BJ (cell line): ENCODE measurements at regions not wholly inside any gene's neighbourhood (a gene's known extent, or its start where the extent isn't known, plus 50 kb on each side); places are given as distances from the start of the nearest gene placed in this dataset.

ENCODE experiments used
- CTCF ChIA-PET: fragments of 350-600 bp; formaldehyde crosslinking; extraction: SDS; loops from one replicate; lab custom pipeline; 2021; ENCODE audit warnings: antibody characterized with exemption, inconsistent platforms; lab: Yijun Ruan, JAX
- POLR2A ChIA-PET: fragments of 300-600 bp; sonication (Branson Sonifier 250); formaldehyde crosslinking; extraction: SDS; loops from one replicate; lab custom pipeline; 2021; ENCODE audit warnings: antibody characterized with exemption; lab: Charles Lee
- DNase-seq: peaks from one replicate; pipeline ENCODE4 v3.0.0-alpha.2; 2011; ENCODE audit warnings: low read depth
- H3K27me3 ChIP-seq: 2 replicates; pipeline ENCODE4 v1.6.0; 2011; ENCODE audit warnings: low read length; ENCODE audit not compliant: control insufficient read depth, insufficient read depth
- H3K36me3 ChIP-seq: 2 replicates; pipeline ENCODE4 v1.5.1; 2011; ENCODE audit warnings: low read length; ENCODE audit not compliant: control insufficient read depth, insufficient read depth
- H3K4me3 ChIP-seq: 2 replicates; pipeline ENCODE4 v1.5.1; 2011; ENCODE audit warnings: low read depth, mild to moderate bottlenecking, control low read depth, low read length
- CTCF ChIP-seq: IDR thresholded peaks from 2 replicates; pipeline ENCODE4 v1.5.1; 2011; ENCODE audit warnings: low read depth, mild to moderate bottlenecking, control low read depth, inconsistent platforms, low read length, moderate library complexity; ENCODE audit not compliant: insufficient read depth

- Histone ChIP-seq H3K27me3 (no peaks in the 10 kb centered on the region), H3K4me3 (no peak overlapping the region), H3K36me3 (no peaks in the 10 kb centered on the region)
- no peak for TF ChIP-seq CTCF
- CTCF ChIA-PET: no interaction called here
- POLR2A ChIA-PET: no interaction called here
- no peak for DNase-seq
Observed at GRCh38 chr7:69134316-69134715, 464.0 kb upstream of the AUTS2 start.

- CTCF ChIA-PET: no interaction called here
- Histone ChIP-seq H3K27me3 (no peaks in the 10 kb centered on the region), H3K4me3 (no peak overlapping the region), H3K36me3 (no peaks in the 10 kb centered on the region)
- TF ChIP-seq CTCF: no peak
- POLR2A ChIA-PET: no interaction called here
- DNase-seq: no peak
Observed at GRCh38 chr7:69147631-69148030, 450.6 kb upstream of the AUTS2 start.

- ChIA-PET POLR2A (no interaction called here), CTCF (no interaction called here)
Observed at GRCh38 chr7:69149804-69150782, 448.2 kb upstream of the AUTS2 start.

GRCh38 chr7:69162326-69162725 lies 435.9 kb upstream of the AUTS2 start:
- ChIA-PET CTCF (no interaction called here), POLR2A (no interaction called here)
- no peak for DNase-seq

More at GRCh38 chr7:69149804-69150782, 448.2 kb upstream of the AUTS2 start:
- Histone ChIP-seq H3K4me3 (no peak overlapping the region), H3K36me3 (no peaks in the 10 kb centered on the region), H3K27me3 (no peaks in the 10 kb centered on the region)
- DNase-seq: no peak
- TF ChIP-seq CTCF: no peak

More at GRCh38 chr7:69162326-69162725, 435.9 kb upstream of the AUTS2 start:
- Histone ChIP-seq H3K36me3 (no peaks in the 10 kb centered on the region), H3K4me3 (no peak overlapping the region), H3K27me3 (no peaks in the 10 kb centered on the region)
- TF ChIP-seq CTCF: no peak
